ENCODE measurements at regions not wholly inside any gene's neighbourhood (a gene's known extent, or its start where the extent isn't known, plus 50 kb on each side); places are given as distances from the start of the nearest gene placed in this dataset.

DNA sequence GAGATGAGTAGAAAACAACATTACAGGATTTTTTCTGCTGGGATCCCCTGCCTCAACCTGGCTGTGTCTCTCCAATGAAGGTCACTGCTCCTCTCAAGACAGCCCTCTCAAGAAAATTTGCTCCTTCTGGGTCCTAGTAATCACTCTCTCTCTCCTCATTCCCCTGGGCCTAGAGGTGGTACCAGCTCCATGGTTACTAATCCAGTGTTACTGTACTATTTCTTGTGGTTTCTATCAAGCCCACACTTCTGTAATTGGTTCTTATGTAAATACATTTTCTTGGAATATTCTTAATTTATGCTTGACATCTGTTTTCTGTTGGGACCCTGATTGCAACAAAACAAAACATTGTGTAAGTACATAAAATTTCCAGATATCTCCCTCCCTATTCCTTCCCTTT is 123.8 kb upstream of the RORB start:
- TF ChIP-seq EZH2 (IDR thresholded peaks at IDR 0.05) (no peak), FOXP2 (optimal IDR thresholded peaks at IDR 0.05; ENCODE audit: control extremely low read depth, extremely low read length, insufficient read depth) (no peak), POLR2AphosphoS5 (IDR thresholded peaks at IDR 0.05; ENCODE audit: borderline replicate concordance, low read depth, low read length) (no peak)
